HG03196 (cell line): ENCODE measurements at regions not wholly inside any gene's neighbourhood (a gene's known extent, or its start where the extent isn't known, plus 50 kb on each side); places are given as distances from the start of the nearest gene placed in this dataset.
"Not testable (repeated sequence)": the region's sequence is repeated elsewhere in the genome, so short reads cannot be mapped to it uniquely, and the experiment has no call there.

ENCODE experiments used
- ATAC-seq: cut with Tn5 transposase; IDR thresholded peaks from one replicate; pipeline ENCODE4 v1.9.1; 2021; ENCODE audit not compliant: unreplicated experiment

- not testable (repeated sequence) for ATAC-seq
Measured at GRCh38 chr17:20840987-20841865, 201.6 kb downstream of the USP22 start.

DNA sequence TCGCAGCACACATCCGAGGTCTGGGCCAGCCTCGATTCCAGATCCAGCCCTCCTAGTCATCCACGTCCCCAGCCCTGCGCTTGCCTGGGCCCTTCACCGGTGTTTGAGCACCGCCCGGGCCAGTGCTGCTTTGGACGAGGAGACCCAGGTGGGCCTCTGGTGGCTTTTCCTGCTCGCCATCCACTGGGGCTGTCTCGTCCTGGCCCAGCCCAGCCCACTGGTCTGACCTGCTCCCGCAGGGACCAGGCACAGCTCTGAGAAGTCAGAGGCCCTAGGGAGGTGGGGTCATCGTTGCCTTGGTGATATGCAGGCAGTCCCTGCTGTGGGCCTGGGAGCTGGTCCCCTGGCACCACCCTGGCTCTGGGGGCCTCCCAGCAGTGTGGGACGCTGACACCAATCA, 200.8 kb downstream of the USP22 start:
- ATAC-seq = not testable (repeated sequence)

DNA sequence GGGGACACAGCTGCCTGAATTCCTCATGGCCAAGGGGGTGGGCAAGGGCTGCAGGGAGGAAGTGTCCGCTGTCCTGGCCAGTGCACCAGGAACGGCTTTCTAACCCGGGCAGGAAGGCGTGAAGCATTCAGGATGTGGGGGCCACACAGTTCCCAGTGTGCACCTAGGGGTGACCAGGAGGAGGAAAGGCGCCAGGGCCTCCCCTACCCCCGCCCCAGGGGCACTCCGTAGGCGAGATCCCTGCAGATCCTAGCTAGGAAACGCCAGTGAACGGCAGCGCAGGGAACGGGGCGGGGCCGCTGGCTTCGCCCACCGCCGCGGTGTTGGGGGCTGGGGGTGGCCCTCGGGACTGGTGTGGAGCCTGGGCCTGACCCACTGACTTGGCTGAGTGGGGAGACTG, 199.6 kb downstream of the USP22 start:
- not testable (repeated sequence) for ATAC-seq

DNA sequence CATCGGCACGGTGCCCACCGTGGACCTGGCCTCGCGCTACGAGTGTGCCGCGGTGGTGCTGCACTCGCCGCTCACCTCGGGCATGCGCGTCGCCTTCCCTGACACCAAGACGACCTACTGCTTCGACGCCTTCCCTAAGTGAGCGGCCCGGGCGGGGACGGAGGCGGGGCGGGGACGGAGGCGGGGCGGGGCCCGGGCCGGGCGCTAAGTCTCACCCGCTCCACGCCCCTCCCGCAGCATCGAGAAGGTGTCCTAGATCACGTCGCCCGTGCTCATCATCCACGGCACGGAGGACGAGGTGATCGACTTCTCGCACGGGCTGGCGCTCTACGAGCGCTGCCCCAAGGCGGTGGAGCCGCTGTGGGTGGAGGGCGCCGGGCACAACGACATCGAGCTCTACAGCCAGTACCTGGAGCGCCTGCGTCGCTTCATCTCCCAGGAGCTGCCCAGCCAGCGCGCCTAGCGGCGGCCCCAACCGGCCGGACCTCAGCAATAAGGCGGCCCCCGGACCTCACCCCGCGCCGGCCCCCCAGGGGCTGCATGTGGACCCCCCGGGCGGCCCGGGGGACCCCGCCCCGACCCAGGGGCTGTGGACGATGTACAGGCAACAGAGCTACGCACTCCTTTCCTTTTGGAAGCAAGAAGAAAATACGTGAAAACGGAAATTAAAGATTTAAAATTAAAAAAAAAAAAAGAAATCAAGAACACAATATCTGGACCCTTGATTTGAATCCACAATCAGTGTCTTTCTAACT, 198.8 kb downstream of the USP22 start:
- not testable (repeated sequence) for ATAC-seq

DNA sequence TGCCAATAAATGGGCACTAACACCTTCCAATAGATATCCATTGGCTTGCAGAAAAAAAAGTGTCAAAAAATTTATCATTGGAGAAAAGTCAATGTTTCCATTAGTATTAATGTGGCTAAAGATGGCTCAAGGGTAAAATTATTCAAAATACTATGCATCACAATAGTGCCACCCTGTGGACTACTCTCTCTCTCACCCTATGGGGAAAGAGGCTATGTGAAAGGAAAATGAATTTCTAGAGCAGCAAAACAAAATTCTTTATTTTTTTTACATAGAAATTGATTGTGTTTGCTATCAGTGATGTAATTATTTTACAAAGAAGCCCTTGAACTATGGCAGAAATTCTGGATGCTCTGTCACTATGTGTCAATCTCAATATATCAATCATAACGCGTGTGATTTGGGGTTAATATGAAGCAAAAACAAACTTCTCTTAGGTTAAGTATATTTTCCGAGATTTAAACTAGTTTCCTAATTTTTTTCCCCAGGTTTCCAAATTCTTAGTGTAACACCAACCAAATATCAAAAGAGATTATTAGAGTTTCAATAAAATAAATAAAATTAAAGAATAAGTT, 193.9 kb downstream of the USP22 start:
- ATAC-seq = not testable (repeated sequence)

GRCh38 chr17:20851591-20852238, 191.1 kb downstream of the USP22 start:
- ATAC-seq = not testable (repeated sequence)

DNA sequence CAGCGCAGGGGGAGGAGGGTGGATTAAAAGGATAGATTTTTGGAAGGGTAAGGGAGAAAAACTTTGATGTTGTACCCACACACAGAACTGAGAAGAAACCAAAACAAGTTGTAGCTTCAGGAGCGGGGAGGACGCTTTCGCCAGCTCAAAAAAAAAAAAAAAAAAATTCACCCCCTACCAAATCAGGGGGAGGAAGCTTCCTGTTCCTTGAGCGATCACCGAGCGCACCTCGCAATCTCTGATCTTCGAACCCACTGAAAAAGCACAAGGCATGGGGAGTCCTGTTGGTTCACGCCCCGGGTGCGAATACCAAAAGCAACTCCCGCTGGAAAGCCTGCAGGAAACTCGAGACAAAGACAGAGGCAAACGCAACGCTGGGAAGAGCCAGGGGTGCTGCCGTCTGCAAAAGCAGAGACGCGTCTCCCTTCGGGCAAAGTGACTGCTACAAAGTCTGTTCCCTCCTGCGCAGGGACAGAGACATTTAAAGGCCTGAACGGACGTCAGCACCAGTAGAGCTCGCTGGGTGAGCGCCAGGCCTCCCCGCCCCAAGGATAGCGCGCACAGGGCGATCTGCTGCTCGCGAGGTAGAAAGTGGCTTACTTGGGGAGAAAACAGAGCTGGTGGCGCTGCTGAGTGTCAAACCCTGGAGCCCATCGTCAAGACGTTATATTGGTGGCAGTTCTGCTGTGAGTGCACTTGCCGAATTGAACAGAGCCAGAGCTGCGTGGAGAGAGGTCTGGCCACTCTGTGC, 190.4 kb downstream of the USP22 start:
- no peak for ATAC-seq

DNA sequence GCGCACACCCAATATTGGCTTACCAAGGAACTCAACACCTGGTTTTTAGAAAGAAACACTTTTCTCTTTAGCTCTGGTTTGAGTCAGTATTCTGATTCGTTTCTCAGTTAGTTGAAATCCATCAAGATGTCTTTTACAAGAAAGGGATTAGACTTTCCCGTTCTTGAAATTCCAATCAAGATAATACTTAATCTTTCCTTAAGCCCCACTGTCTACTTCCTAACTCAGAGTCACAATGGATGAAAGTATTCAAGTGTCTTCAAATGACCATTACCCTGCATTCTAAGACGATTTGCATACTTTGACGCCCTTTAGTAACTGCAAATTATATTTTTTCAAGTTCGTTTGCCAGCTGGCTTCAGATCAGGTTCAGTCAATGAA, 189.8 kb downstream of the USP22 start:
- ATAC-seq = no peak

DNA sequence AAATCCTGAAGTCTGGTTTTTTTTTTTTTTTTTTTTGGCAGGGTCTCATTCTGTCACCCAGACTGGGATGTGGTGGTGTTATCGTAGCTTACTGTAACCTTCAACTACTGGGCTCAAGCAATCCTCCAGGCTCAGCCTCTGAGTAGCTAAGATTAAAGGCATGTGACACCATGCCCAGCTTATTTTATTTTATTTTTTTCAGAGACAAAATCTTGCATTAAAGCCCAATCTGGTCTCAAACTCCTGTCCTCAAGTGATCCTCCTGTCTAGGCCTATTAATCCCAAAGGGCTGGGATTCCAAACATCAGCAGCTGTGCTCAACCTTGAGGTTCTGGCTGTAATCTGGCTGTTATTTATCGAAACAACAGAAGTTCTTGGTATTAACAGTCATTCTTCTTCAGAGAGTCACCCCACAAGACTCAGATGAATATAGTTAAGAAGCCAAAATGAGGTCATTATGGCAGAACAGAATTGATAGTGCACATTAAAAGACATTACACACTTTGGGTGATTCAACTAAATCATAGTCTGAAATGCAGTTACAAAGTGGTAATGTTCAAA, 186.8 kb downstream of the USP22 start:
- not testable (repeated sequence) for ATAC-seq

- not testable (repeated sequence) for ATAC-seq
Measured at GRCh38 chr17:20866444-20867209, 176.2 kb downstream of the USP22 start.

- not testable (repeated sequence) for ATAC-seq
Measured at GRCh38 chr17:20867436-20867937, 175.3 kb downstream of the USP22 start.

GRCh38 chr17:20867938-20868661, 174.7 kb downstream of the USP22 start:
- ATAC-seq = not testable (repeated sequence)

DNA sequence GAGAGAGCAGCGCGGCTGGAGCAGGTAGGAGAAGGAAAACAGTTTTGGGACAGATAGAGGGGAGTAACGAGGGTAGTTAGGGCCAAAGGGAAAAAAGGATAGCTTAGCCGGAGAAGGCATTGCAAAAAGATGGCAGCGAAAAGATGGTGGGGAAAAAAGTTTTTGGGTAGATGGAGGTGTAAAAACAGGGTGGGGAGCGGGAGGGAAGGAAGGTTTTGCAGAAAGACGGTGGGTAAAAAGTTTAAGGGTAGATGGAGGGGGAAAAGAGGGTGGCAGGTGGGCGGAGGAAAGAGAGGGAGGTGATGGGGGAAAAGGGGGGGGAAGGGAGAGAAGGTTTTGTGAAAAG, 174.2 kb downstream of the USP22 start:
- ATAC-seq = not testable (repeated sequence)

- not testable (repeated sequence) for ATAC-seq
Measured at GRCh38 chr17:20873173-20873572, 169.6 kb downstream of the USP22 start.

GRCh38 chr17:20873688-20874328, 169.0 kb downstream of the USP22 start:
- ATAC-seq = not testable (repeated sequence)

DNA sequence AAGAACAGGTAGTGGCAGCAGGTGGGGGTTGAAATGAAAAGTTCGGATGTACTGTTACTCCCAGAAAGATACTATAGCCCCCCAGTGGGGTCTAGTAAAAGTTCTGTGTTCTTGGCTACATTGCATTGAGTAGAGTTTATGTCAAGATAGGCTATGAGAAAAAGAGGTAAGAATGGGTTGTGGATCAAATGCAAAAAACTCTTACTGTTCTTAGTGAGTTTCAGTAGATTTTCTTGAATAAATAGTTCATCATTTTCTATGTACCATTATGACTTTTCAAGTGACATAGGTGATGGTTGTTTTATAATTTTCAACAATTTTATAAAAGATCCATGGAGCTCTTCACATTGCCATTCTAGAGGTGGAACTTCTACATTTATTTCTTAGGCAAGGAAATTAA, 165.4 kb downstream of the USP22 start:
- not testable (repeated sequence) for ATAC-seq

DNA sequence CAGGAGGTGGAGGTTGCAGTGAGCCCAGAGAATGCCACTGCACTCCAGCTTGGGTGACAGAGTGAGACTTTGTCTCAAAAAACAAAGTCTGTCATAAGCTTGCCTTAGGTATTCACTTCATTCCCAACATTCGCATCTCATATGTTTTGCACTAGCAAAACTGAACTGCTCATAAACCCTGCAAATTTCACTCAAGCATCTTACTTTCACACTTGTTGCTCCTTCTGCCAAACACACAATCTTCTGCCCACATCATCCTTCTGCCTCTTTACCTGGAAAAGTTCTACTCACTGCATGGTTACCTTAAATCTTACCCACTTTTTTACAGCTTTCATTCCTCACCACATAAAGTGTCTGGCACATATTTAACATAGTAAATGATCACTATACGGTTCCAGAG, 152.5 kb downstream of the USP22 start:
- ATAC-seq = no peak

DNA sequence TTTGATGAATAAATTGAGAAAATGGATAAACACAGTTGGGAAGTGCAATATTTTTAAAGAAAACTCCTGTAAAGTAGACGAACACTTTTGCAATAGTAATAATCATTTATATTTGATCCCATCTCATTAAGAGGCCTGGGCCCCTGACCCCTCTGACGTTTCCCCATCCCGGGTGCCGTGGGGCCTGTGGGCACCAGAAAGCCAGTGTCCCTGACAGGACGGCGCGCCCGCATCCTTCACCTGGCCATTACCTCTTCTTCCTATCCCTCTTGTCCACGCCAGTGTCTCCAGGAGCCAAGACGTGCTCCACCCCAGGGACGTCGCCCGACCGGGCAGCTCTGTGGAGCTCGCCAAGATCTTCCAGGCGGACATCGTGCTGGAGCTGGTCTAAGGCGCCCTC, 147.4 kb downstream of the USP22 start:
- not testable (repeated sequence) for ATAC-seq
